ENCODE measurements at regions not wholly inside any gene's neighbourhood (a gene's known extent, or its start where the extent isn't known, plus 50 kb on each side); places are given as distances from the start of the nearest gene placed in this dataset.
"Not testable (repeated sequence)": the region's sequence is repeated elsewhere in the genome, so short reads cannot be mapped to it uniquely, and the experiment has no call there.

DNA sequence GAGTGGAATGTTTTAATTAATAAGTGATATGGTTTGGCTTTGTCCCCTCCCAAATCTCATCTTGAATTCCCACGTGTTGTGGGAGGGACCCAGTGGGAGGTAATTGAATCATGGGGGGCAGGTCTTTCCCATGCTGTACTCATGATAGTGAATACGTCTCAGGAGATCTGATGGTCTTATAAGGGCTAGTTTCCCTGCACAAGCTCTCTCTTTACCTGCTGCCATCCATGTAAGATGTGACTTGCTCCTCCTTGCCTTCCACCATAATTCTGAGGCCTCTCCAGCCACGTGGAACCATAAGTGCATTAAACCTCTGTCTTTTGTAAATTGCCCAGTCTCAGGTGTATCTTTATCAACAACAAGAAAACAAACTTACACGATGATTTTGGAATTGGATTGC lies 734.5 kb upstream of the BCHE start:
- not testable (repeated sequence) for H3K4me1 ChIP-seq (ENCODE audit: control insufficient read depth, insufficient read depth, low read length); H3K36me3 ChIP-seq (ENCODE audit: control insufficient read depth, insufficient read depth, low read length, severe bottlenecking); H3K9ac ChIP-seq (ENCODE audit: low read length); DNase-seq (ENCODE audit: low read depth); H3K4me3 ChIP-seq (ENCODE audit: low read length); H3K27me3 ChIP-seq (replicated peaks; ENCODE audit: control insufficient read depth, insufficient read depth, low read length); H3K9me3 ChIP-seq (ENCODE audit: control insufficient read depth, low read length)

- H3K9me3 ChIP-seq (ENCODE audit: control insufficient read depth, low read length): no peaks in the 10 kb centered on the region
- no peak overlapping the region for H3K4me3 ChIP-seq (ENCODE audit: low read length)
- H3K9ac ChIP-seq (ENCODE audit: low read length): no peak overlapping the region
- H3K36me3 ChIP-seq (ENCODE audit: control insufficient read depth, insufficient read depth, low read length, severe bottlenecking): no peaks in the 10 kb centered on the region
- no peaks in the 10 kb centered on the region for H3K4me1 ChIP-seq (ENCODE audit: control insufficient read depth, insufficient read depth, low read length)
- no peaks in the 10 kb centered on the region for H3K27me3 ChIP-seq (replicated peaks; ENCODE audit: control insufficient read depth, insufficient read depth, low read length)
- no peak for DNase-seq (ENCODE audit: low read depth)
Measured at GRCh38 chr3:166570102-166570501, 732.9 kb upstream of the BCHE start.

DNA sequence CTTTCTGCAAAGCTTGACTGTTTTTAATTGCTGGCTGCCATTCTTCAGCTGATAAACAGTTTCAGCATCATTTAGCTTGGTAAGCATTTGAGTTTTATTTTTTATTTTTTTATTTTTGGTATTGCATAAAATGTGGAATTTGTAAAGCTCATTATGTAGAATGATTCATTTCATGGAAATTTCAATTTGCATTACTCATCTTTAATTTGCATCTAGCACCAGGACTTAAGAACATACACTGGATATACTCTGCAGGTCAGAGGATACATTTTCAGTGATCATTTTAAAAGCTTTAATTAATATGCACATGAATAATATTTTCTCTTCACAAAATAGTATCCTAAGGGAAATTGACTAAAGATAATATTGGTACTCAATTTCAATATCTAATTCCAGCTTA lies 732.4 kb upstream of the BCHE start:
- Histone ChIP-seq H3K4me3 (ENCODE audit: low read length) (no peak overlapping the region), H3K36me3 (ENCODE audit: control insufficient read depth, insufficient read depth, low read length, severe bottlenecking) (no peaks in the 10 kb centered on the region), H3K4me1 (ENCODE audit: control insufficient read depth, insufficient read depth, low read length) (no peaks in the 10 kb centered on the region), H3K9me3 (ENCODE audit: control insufficient read depth, low read length) (no peaks in the 10 kb centered on the region), H3K27me3 (replicated peaks; ENCODE audit: control insufficient read depth, insufficient read depth, low read length) (no peaks in the 10 kb centered on the region), H3K9ac (ENCODE audit: low read length) (no peak overlapping the region)
- no peak for DNase-seq (ENCODE audit: low read depth)

DNA sequence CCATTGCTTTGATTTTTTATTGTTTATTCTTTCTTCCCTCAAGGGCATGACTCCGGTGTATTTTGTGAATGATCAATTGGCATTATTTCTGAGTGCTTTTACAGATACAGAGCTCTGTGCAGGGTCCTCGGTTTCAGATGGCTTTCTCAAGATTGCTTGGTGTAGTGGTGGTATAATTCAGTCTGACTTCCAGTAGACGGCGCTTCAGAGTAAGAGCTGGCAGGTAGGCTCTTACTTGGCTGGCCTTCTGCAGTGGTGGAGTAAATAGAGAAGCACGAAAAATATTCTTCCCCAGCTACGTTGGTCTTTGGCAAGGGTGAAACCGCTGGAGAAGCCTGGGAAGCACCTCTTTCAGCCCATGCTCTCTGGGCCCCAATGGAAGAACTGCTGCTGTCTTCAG lies 723.0 kb upstream of the BCHE start:
- no peaks in the 10 kb centered on the region for H3K36me3 ChIP-seq (ENCODE audit: control insufficient read depth, insufficient read depth, low read length, severe bottlenecking)
- no peaks in the 10 kb centered on the region for H3K9me3 ChIP-seq (ENCODE audit: control insufficient read depth, low read length)
- no peak overlapping the region for H3K9ac ChIP-seq (ENCODE audit: low read length)
- no peak for DNase-seq (ENCODE audit: low read depth)
- no peaks in the 10 kb centered on the region for H3K27me3 ChIP-seq (replicated peaks; ENCODE audit: control insufficient read depth, insufficient read depth, low read length)
- no peak overlapping the region for H3K4me3 ChIP-seq (ENCODE audit: low read length)
- H3K4me1 ChIP-seq (ENCODE audit: control insufficient read depth, insufficient read depth, low read length): no peaks in the 10 kb centered on the region

DNA sequence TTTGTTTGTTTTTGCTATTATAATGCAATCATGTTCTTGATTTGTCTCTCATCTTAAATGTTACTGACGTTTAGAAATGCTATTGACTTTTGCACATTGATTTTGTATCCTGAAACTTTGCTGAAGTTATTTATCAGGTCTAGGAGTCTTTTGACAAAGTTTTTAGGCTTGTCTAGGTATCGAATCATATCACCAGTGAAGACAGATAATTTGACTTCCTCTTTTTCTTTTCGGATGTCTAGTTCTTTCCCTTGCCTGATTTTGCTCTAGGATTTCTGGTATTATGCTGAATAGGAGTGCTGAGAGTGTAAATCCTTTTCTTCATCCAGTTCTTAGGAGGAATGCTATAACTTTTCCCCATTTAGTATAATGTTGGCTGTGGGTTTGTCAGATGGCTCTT lies 719.7 kb upstream of the BCHE start:
- H3K27me3 ChIP-seq (replicated peaks; ENCODE audit: control insufficient read depth, insufficient read depth, low read length): no peaks in the 10 kb centered on the region
- no peak overlapping the region for H3K4me3 ChIP-seq (ENCODE audit: low read length)
- H3K4me1 ChIP-seq (ENCODE audit: control insufficient read depth, insufficient read depth, low read length): no peaks in the 10 kb centered on the region
- no peaks in the 10 kb centered on the region for H3K9me3 ChIP-seq (ENCODE audit: control insufficient read depth, low read length)
- no peak overlapping the region for H3K9ac ChIP-seq (ENCODE audit: low read length)
- no peak for DNase-seq (ENCODE audit: low read depth)
- no peaks in the 10 kb centered on the region for H3K36me3 ChIP-seq (ENCODE audit: control insufficient read depth, insufficient read depth, low read length, severe bottlenecking)

GRCh38 chr3:166554023-166554422 lies 716.8 kb upstream of the BCHE start:
- H3K27me3 ChIP-seq (replicated peaks; ENCODE audit: control insufficient read depth, insufficient read depth, low read length): no peaks in the 10 kb centered on the region
- DNase-seq (ENCODE audit: low read depth): no peak
- no peaks in the 10 kb centered on the region for H3K4me1 ChIP-seq (ENCODE audit: control insufficient read depth, insufficient read depth, low read length)
- no peak overlapping the region for H3K9ac ChIP-seq (ENCODE audit: low read length)
- no peaks in the 10 kb centered on the region for H3K9me3 ChIP-seq (ENCODE audit: control insufficient read depth, low read length)
- H3K4me3 ChIP-seq (ENCODE audit: low read length): no peak overlapping the region
- no peaks in the 10 kb centered on the region for H3K36me3 ChIP-seq (ENCODE audit: control insufficient read depth, insufficient read depth, low read length, severe bottlenecking)

GRCh38 chr3:166533740-166534139 lies 696.5 kb upstream of the BCHE start:
- no peak for DNase-seq (ENCODE audit: low read depth)
- H3K9me3 ChIP-seq (ENCODE audit: control insufficient read depth, low read length): peaks cover 7% of the 10 kb centered on the region
- no peak overlapping the region for H3K4me3 ChIP-seq (ENCODE audit: low read length)
- no peak overlapping the region for H3K9ac ChIP-seq (ENCODE audit: low read length)
- H3K27me3 ChIP-seq (replicated peaks; ENCODE audit: control insufficient read depth, insufficient read depth, low read length): no peaks in the 10 kb centered on the region
- no peaks in the 10 kb centered on the region for H3K4me1 ChIP-seq (ENCODE audit: control insufficient read depth, insufficient read depth, low read length)
- H3K36me3 ChIP-seq (ENCODE audit: control insufficient read depth, insufficient read depth, low read length, severe bottlenecking): no peaks in the 10 kb centered on the region

- Histone ChIP-seq H3K9me3 (ENCODE audit: control insufficient read depth, low read length) (peaks cover 7% of the 10 kb centered on the region), H3K27me3 (replicated peaks; ENCODE audit: control insufficient read depth, insufficient read depth, low read length) (no peaks in the 10 kb centered on the region), H3K4me3 (ENCODE audit: low read length) (no peak overlapping the region), H3K36me3 (ENCODE audit: control insufficient read depth, insufficient read depth, low read length, severe bottlenecking) (no peaks in the 10 kb centered on the region), H3K9ac (ENCODE audit: low read length) (no peak overlapping the region), H3K4me1 (ENCODE audit: control insufficient read depth, insufficient read depth, low read length) (no peaks in the 10 kb centered on the region)
- no peak for DNase-seq (ENCODE audit: low read depth)
Measured at GRCh38 chr3:166531730-166532129, 694.5 kb upstream of the BCHE start.

DNA sequence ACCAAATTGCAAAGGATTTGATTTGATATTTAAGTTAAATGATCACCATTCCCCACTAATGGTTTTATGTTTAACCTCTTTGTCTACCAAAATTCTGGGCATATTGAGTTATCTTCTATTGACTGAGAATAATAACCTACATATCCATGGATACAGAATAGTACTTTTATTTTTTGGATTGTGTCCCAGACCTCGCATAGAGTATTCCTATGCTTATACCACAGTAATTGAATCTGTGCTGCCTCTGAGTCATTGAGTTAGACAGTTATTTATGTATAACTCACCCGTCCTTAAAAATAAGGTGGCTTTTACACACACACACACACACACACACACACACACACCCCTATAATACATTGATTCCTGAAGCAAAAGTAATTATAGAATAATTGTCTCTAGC lies 690.1 kb upstream of the BCHE start:
- Histone ChIP-seq H3K4me3 (ENCODE audit: low read length) (no peak overlapping the region), H3K9ac (ENCODE audit: low read length) (no peak overlapping the region), H3K27me3 (replicated peaks; ENCODE audit: control insufficient read depth, insufficient read depth, low read length) (no peaks in the 10 kb centered on the region), H3K9me3 (ENCODE audit: control insufficient read depth, low read length) (peaks cover 7% of the 10 kb centered on the region), H3K4me1 (ENCODE audit: control insufficient read depth, insufficient read depth, low read length) (no peaks in the 10 kb centered on the region), H3K36me3 (ENCODE audit: control insufficient read depth, insufficient read depth, low read length, severe bottlenecking) (no peaks in the 10 kb centered on the region)
- no peak for DNase-seq (ENCODE audit: low read depth)

DNA sequence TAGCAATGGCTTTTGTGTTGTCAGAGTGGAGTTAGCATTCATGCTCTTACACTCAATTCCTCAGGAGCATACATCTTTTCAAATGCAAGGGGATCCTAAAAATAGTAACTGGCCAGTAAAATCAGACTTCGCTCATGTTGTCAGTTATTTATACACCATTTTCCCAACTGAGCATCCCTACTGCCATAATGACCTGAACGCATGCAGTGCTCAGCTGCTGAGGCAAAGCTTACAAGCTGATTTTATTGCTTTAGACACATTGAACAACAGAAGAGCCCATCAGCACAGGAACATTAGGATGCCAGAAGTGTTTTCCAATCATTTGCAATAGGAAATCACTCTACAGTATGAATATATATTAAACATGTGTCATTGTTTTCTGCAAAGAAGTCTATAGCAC lies 689.7 kb upstream of the BCHE start:
- Histone ChIP-seq H3K4me1 (ENCODE audit: control insufficient read depth, insufficient read depth, low read length) (no peaks in the 10 kb centered on the region), H3K9ac (ENCODE audit: low read length) (no peak overlapping the region), H3K36me3 (ENCODE audit: control insufficient read depth, insufficient read depth, low read length, severe bottlenecking) (no peaks in the 10 kb centered on the region), H3K9me3 (ENCODE audit: control insufficient read depth, low read length) (peaks cover 5% of the 10 kb centered on the region), H3K27me3 (replicated peaks; ENCODE audit: control insufficient read depth, insufficient read depth, low read length) (no peaks in the 10 kb centered on the region), H3K4me3 (ENCODE audit: low read length) (no peak overlapping the region)
- no peak for DNase-seq (ENCODE audit: low read depth)

DNA sequence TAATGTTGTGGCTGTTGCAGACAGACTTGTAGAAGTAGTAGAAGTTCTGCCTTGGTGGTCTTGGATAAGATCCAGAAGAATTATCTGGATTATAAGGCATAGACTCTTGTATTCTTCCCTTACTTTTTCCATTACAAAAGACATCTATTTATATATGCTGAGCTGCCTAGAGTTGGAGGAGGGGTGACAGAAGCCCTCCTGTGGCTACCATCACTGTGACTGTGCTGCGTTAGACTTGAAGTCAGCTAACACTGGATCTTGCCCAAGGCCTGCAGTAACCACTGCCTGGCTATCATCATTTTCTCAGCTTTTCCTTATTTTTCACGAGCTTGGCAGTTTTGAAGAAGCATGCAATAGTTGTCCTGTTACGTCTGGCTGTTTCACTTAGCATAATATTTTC lies 684.8 kb upstream of the BCHE start:
- Histone ChIP-seq H3K9me3 (ENCODE audit: control insufficient read depth, low read length) (no peaks in the 10 kb centered on the region), H3K36me3 (ENCODE audit: control insufficient read depth, insufficient read depth, low read length, severe bottlenecking) (no peaks in the 10 kb centered on the region), H3K27me3 (replicated peaks; ENCODE audit: control insufficient read depth, insufficient read depth, low read length) (no peaks in the 10 kb centered on the region), H3K4me1 (ENCODE audit: control insufficient read depth, insufficient read depth, low read length) (no peaks in the 10 kb centered on the region), H3K9ac (ENCODE audit: low read length) (no peak overlapping the region), H3K4me3 (ENCODE audit: low read length) (no peak overlapping the region)
- DNase-seq (ENCODE audit: low read depth): no peak

GRCh38 chr3:166519443-166519842 lies 682.2 kb upstream of the BCHE start:
- H3K9me3 ChIP-seq (ENCODE audit: control insufficient read depth, low read length): no peaks in the 10 kb centered on the region
- DNase-seq (ENCODE audit: low read depth): no peak
- no peak overlapping the region for H3K9ac ChIP-seq (ENCODE audit: low read length)
- H3K4me3 ChIP-seq (ENCODE audit: low read length): no peak overlapping the region
- no peaks in the 10 kb centered on the region for H3K4me1 ChIP-seq (ENCODE audit: control insufficient read depth, insufficient read depth, low read length)
- H3K27me3 ChIP-seq (replicated peaks; ENCODE audit: control insufficient read depth, insufficient read depth, low read length): no peaks in the 10 kb centered on the region
- H3K36me3 ChIP-seq (ENCODE audit: control insufficient read depth, insufficient read depth, low read length, severe bottlenecking): no peaks in the 10 kb centered on the region
